ENCODE measurements at regions not wholly inside any gene's neighbourhood (a gene's known extent, or its start where the extent isn't known, plus 50 kb on each side); places are given as distances from the start of the nearest gene placed in this dataset.
"Not testable (repeated sequence)": the region's sequence is repeated elsewhere in the genome, so short reads cannot be mapped to it uniquely, and the experiment has no call there.

- DNase-seq = no peak
These were observed 97.4 kb upstream of the ELOVL5 start for GRCh38 chr6:53446151-53446550.

- no peak for DNase-seq
These were observed 93.0 kb upstream of the ELOVL5 start for GRCh38 chr6:53441761-53442160.

- DNase-seq = no peak
These were observed 92.3 kb upstream of the ELOVL5 start for GRCh38 chr6:53441035-53441493.

GRCh38 chr6:53440336-53440945 lies 91.7 kb upstream of the ELOVL5 start:
- DNase-seq = no peak

GRCh38 chr6:53439556-53439955 lies 90.8 kb upstream of the ELOVL5 start:
- DNase-seq = no peak

GRCh38 chr6:53437557-53438202 lies 88.9 kb upstream of the ELOVL5 start:
- no peak for DNase-seq

GRCh38 chr6:53436526-53437303 lies 88.0 kb upstream of the ELOVL5 start:
- no peak for DNase-seq

- DNase-seq = no peak
These were observed 85.2 kb upstream of the ELOVL5 start for GRCh38 chr6:53433951-53434285.

- DNase-seq = no peak
These were observed 84.7 kb upstream of the ELOVL5 start for GRCh38 chr6:53433261-53433950.

GRCh38 chr6:53432318-53433161 lies 83.8 kb upstream of the ELOVL5 start:
- DNase-seq = no peak

- DNase-seq = no peak
These were observed 83.0 kb upstream of the ELOVL5 start for GRCh38 chr6:53431704-53432103.

- DNase-seq = no peak
These were observed 80.7 kb upstream of the ELOVL5 start for GRCh38 chr6:53429401-53429800.

- DNase-seq = no peak
These were observed 80.1 kb upstream of the ELOVL5 start for GRCh38 chr6:53428886-53429285.

- no peak for DNase-seq
These were observed 78.0 kb upstream of the ELOVL5 start for GRCh38 chr6:53426667-53427270.

GRCh38 chr6:53426117-53426516 lies 77.4 kb upstream of the ELOVL5 start:
- no peak for DNase-seq

- no peak for DNase-seq
These were observed 76.4 kb upstream of the ELOVL5 start for GRCh38 chr6:53424976-53425718.

- no peak for DNase-seq
These were observed 75.5 kb upstream of the ELOVL5 start for GRCh38 chr6:53424300-53424699.

- not testable (repeated sequence) for DNase-seq
These were observed 74.8 kb upstream of the ELOVL5 start for GRCh38 chr6:53423560-53423959.

- DNase-seq = no peak
These were observed 70.3 kb upstream of the ELOVL5 start for GRCh38 chr6:53419026-53419425.

GRCh38 chr6:53418288-53418687 lies 69.5 kb upstream of the ELOVL5 start:
- no peak for DNase-seq

- no peak for DNase-seq
These were observed 68.4 kb upstream of the ELOVL5 start for GRCh38 chr6:53417141-53417540.
